Stomach (tissue), 4 donors: ENCODE measurements at regions not wholly inside any gene's neighbourhood (a gene's known extent, or its start where the extent isn't known, plus 50 kb on each side); places are given as distances from the start of the nearest gene placed in this dataset.

Experiments
- CTCF ChIP-seq, 7 experiments: fragments of 450-650 bp in 4 of 7; fragments of 200-600 bp in 3 of 7; sonication (generic) in 3 of 7; IDR thresholded peaks; one replicate each; pipeline ENCODE4 v1.5.1; 2016 to 2019; ENCODE audit warnings: antibody characterized with exemption in 7 of 7, control low read depth in 2 of 7, mild to moderate bottlenecking in 1 of 7
- EP300 ChIP-seq: sonication (generic); formaldehyde crosslinking; IDR thresholded peaks from one replicate; pipeline ENCODE4 v1.6.1; 2017; ENCODE audit warnings: antibody characterized with exemption
- POLR2A ChIP-seq, 4 donors: fragments of 450-650 bp; IDR thresholded peaks; one replicate each; pipeline ENCODE4 v1.6.1; 2016; ENCODE audit warnings: antibody characterized with exemption in 4 of 4, control low read depth in 2 of 4, mild to moderate bottlenecking in 1 of 4, moderate library complexity in 1 of 4
- POLR2AphosphoS5 ChIP-seq, 3 donors: sonication (generic); formaldehyde crosslinking; IDR thresholded peaks; one replicate each; pipeline ENCODE4 v1.6.1; 2016; ENCODE audit warnings: antibody characterized with exemption in 3 of 3

GRCh38 chrX:65900850-65901844, 138.7 kb downstream of the VSIG4 start:
- TF ChIP-seq POLR2A (IDR thresholded peaks at IDR 0.05) = no peak
- no peak for TF ChIP-seq CTCF (IDR thresholded peaks at IDR 0.05)
- TF ChIP-seq POLR2AphosphoS5 (IDR thresholded peaks at IDR 0.05) = no peak
- TF ChIP-seq EP300 = no peak
